Neural progenitor cell (in vitro differentiated cells): ENCODE measurements at regions not wholly inside any gene's neighbourhood (a gene's known extent, or its start where the extent isn't known, plus 50 kb on each side); places are given as distances from the start of the nearest gene placed in this dataset.

Experiments used
- EZH2 ChIP-seq: fragments of 200-600 bp; sonication (generic); IDR thresholded peaks from 2 replicates; pipeline ENCODE4 v1.6.1; 2017; ENCODE audit warnings: antibody characterized with exemption, mild to moderate bottlenecking, moderate library complexity
- EZH2phosphoT487 ChIP-seq: fragments of 200-600 bp; sonication (generic); IDR thresholded peaks from 2 replicates; pipeline ENCODE4 v1.6.1; 2017; ENCODE audit warnings: antibody characterized with exemption
- TF ChIP-seq, protein P1 (sequence below): fragments of 200-600 bp; sonication (generic); IDR thresholded peaks from 2 replicates; pipeline ENCODE4 v1.5.1; 2017; ENCODE audit warnings: antibody characterized with exemption, mild to moderate bottlenecking

- TF ChIP-seq EZH2 (no peak), EZH2phosphoT487 (no peak)
- TF ChIP-seq, protein P1, sequence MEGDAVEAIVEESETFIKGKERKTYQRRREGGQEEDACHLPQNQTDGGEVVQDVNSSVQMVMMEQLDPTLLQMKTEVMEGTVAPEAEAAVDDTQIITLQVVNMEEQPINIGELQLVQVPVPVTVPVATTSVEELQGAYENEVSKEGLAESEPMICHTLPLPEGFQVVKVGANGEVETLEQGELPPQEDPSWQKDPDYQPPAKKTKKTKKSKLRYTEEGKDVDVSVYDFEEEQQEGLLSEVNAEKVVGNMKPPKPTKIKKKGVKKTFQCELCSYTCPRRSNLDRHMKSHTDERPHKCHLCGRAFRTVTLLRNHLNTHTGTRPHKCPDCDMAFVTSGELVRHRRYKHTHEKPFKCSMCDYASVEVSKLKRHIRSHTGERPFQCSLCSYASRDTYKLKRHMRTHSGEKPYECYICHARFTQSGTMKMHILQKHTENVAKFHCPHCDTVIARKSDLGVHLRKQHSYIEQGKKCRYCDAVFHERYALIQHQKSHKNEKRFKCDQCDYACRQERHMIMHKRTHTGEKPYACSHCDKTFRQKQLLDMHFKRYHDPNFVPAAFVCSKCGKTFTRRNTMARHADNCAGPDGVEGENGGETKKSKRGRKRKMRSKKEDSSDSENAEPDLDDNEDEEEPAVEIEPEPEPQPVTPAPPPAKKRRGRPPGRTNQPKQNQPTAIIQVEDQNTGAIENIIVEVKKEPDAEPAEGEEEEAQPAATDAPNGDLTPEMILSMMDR: no peak
Measured at GRCh38 chr2:64228918-64229317, 84.7 kb upstream of the PELI1 start.
